Nephron (organoid): ENCODE measurements at regions not wholly inside any gene's neighbourhood (a gene's known extent, or its start where the extent isn't known, plus 50 kb on each side); places are given as distances from the start of the nearest gene placed in this dataset.

ENCODE experiments used
- H3K27ac Mint-ChIP-seq, 3 experiments: 2 replicates each; pipeline ENCODE4 v1.8.0; 2020; ENCODE audit warnings: mixed read lengths in 3 of 3, mild to moderate bottlenecking in 2 of 3, moderate library complexity in 1 of 3
- H3K27me3 Mint-ChIP-seq: 2 replicates; pipeline ENCODE4 v1.8.0; 2021; ENCODE audit warnings: low read depth, mild to moderate bottlenecking, moderate library complexity, mixed read lengths
- H3K36me3 Mint-ChIP-seq: 2 replicates; pipeline ENCODE4 v1.8.0; 2020; ENCODE audit warnings: low read depth, mixed read lengths
- H3K4me1 Mint-ChIP-seq: 2 replicates; pipeline ENCODE4 v1.8.0; 2020; ENCODE audit warnings: mixed read lengths
- H3K4me3 Mint-ChIP-seq, 3 experiments: 2 replicates each; pipeline ENCODE4 v1.8.0; 2020; ENCODE audit warnings: mild to moderate bottlenecking in 3 of 3, mixed read lengths in 3 of 3, moderate library complexity in 2 of 3
- H3K9me3 Mint-ChIP-seq: 2 replicates; pipeline ENCODE4 v1.8.0; 2020; ENCODE audit warnings: mixed read lengths
- TF ChIP-seq, protein P1 (sequence below), 3 experiments: fragments of 200-600 bp; sonication (generic); IDR thresholded peaks; one replicate each; pipeline ENCODE4 v1.5.0; 2021; ENCODE audit warnings: antibody characterized with exemption in 3 of 3; ENCODE audit not compliant: unreplicated experiment in 3 of 3

- no peaks in the 10 kb centered on the region for H3K27me3 Mint-ChIP-seq
- TF ChIP-seq, protein P1, sequence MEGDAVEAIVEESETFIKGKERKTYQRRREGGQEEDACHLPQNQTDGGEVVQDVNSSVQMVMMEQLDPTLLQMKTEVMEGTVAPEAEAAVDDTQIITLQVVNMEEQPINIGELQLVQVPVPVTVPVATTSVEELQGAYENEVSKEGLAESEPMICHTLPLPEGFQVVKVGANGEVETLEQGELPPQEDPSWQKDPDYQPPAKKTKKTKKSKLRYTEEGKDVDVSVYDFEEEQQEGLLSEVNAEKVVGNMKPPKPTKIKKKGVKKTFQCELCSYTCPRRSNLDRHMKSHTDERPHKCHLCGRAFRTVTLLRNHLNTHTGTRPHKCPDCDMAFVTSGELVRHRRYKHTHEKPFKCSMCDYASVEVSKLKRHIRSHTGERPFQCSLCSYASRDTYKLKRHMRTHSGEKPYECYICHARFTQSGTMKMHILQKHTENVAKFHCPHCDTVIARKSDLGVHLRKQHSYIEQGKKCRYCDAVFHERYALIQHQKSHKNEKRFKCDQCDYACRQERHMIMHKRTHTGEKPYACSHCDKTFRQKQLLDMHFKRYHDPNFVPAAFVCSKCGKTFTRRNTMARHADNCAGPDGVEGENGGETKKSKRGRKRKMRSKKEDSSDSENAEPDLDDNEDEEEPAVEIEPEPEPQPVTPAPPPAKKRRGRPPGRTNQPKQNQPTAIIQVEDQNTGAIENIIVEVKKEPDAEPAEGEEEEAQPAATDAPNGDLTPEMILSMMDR (IDR thresholded peaks at IDR 0.05; ENCODE audit: unreplicated experiment in 3 of 3), result no peak
- no peak overlapping the region for H3K27ac Mint-ChIP-seq
These were observed 264.0 kb upstream of the SYT1 start for GRCh38 chr12:78600541-78600940.

DNA sequence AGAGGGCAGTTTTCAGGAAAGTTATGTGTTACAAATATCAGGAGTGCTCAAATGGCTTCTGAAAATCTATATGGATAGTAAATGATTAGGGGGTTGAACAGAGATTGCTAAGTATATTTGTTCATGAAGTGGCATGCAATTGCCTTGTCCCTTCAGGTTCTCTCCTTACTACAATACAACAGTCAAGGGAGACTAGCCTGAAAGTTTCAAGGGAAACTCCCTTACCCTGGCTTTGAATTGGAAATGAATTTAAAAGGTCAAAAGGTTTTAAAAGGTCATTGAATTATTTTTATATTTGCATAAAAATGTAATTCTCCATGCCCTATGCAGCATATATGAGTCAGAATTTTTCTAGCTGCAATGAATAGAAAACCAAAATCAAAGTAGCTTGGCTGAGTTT lies 253.1 kb upstream of the SYT1 start:
- H3K9me3 Mint-ChIP-seq, result peaks cover 12% of the 10 kb centered on the region

More at GRCh38 chr12:78600541-78600940, 264.0 kb upstream of the SYT1 start:
- Mint-ChIP-seq H3K36me3 (no peaks in the 10 kb centered on the region), H3K4me3 (no peak overlapping the region), H3K4me1 (no peaks in the 10 kb centered on the region), H3K9me3 (peaks cover 26% of the 10 kb centered on the region)

GRCh38 chr12:78612190-78612589 lies 252.4 kb upstream of the SYT1 start:
- peaks cover 12% of the 10 kb centered on the region for H3K9me3 Mint-ChIP-seq

More for the DNA sequence above, 253.1 kb upstream of the SYT1 start:
- H3K27ac Mint-ChIP-seq, result no peak overlapping the region
- H3K36me3 Mint-ChIP-seq, result no peaks in the 10 kb centered on the region
- H3K4me3 Mint-ChIP-seq, result no peak overlapping the region
- TF ChIP-seq, protein P1 (IDR thresholded peaks at IDR 0.05; ENCODE audit: unreplicated experiment in 3 of 3), result no peak
- no peaks in the 10 kb centered on the region for H3K4me1 Mint-ChIP-seq
- H3K27me3 Mint-ChIP-seq, result no peaks in the 10 kb centered on the region

GRCh38 chr12:78617683-78618082 lies 246.9 kb upstream of the SYT1 start:
- TF ChIP-seq, protein P1 (IDR thresholded peaks at IDR 0.05; ENCODE audit: unreplicated experiment in 3 of 3), result no peak
- Mint-ChIP-seq H3K36me3 (no peaks in the 10 kb centered on the region), H3K4me3 (no peak overlapping the region), H3K27me3 (no peaks in the 10 kb centered on the region), H3K27ac (no peak overlapping the region), H3K9me3 (no peaks in the 10 kb centered on the region), H3K4me1 (peaks cover 3% of the 10 kb centered on the region)

More at GRCh38 chr12:78612190-78612589, 252.4 kb upstream of the SYT1 start:
- H3K4me1 Mint-ChIP-seq, result no peaks in the 10 kb centered on the region
- H3K4me3 Mint-ChIP-seq, result no peak overlapping the region
- TF ChIP-seq, protein P1 (IDR thresholded peaks at IDR 0.05; ENCODE audit: unreplicated experiment in 3 of 3), result no peak
- H3K36me3 Mint-ChIP-seq, result no peaks in the 10 kb centered on the region
- H3K27me3 Mint-ChIP-seq, result no peaks in the 10 kb centered on the region
- no peak overlapping the region for H3K27ac Mint-ChIP-seq

- no peaks in the 10 kb centered on the region for H3K36me3 Mint-ChIP-seq
- H3K27ac Mint-ChIP-seq, result peak overlapping the region in 1 of 3 experiments; percentile 73
- no peaks in the 10 kb centered on the region for H3K9me3 Mint-ChIP-seq
- TF ChIP-seq, protein P1 (IDR thresholded peaks at IDR 0.05; ENCODE audit: unreplicated experiment in 3 of 3), result no peak
- H3K4me1 Mint-ChIP-seq, result peaks cover 9% of the 10 kb centered on the region
- no peak overlapping the region for H3K4me3 Mint-ChIP-seq
- H3K27me3 Mint-ChIP-seq, result no peaks in the 10 kb centered on the region
These were observed 241.9 kb upstream of the SYT1 start for GRCh38 chr12:78622529-78623195.

DNA sequence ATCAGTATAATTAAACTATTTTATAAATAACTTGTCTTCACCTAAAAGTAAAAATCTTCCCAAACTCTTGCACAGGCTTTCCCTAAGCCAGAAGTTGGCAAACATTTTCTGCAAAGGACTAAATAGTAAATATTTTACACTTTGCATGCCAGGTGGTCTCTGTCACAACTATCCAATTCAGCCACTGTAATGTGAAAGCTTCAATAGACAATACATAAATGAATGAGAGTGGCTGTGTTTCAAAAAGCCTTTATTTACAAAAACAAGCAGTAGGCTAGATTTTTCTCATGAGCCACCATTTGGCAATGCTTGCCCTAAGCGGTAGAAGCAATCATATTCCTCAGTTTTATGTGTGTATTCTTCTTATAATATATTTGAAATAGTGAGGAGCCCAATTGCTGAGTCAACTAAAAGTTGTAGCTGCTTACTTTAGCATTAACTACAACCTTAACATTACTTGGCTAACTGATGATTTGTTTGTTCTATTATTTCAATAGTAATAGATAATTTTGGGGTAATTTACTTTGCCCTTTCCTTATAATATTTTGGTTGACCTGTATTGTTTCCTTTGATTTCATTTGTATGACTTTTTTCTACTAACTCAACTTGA lies 236.0 kb upstream of the SYT1 start:
- Mint-ChIP-seq H3K27me3 (no peaks in the 10 kb centered on the region), H3K27ac (no peak overlapping the region), H3K9me3 (peaks cover 3% of the 10 kb centered on the region), H3K4me1 (no peaks in the 10 kb centered on the region), H3K4me3 (no peak overlapping the region), H3K36me3 (no peaks in the 10 kb centered on the region)
- TF ChIP-seq, protein P1 (IDR thresholded peaks at IDR 0.05; ENCODE audit: unreplicated experiment in 3 of 3), result no peak
